OCI-LY1 (cell line): ENCODE measurements at regions not wholly inside any gene's neighbourhood (a gene's known extent, or its start where the extent isn't known, plus 50 kb on each side); places are given as distances from the start of the nearest gene placed in this dataset.

ENCODE experiments used
- EZH2 ChIP-seq: fragments of 200-600 bp; sonication (generic), shearing (Covaris generic); IDR thresholded peaks from 2 replicates; pipeline ENCODE4 v1.8.0; 2017; ENCODE audit warnings: borderline replicate concordance, mixed run types, mild to moderate bottlenecking, antibody characterized with exemption, low read length, moderate library complexity, mixed read lengths
- TF ChIP-seq, protein P1 (sequence below): fragments of 200-600 bp; sonication (generic), shearing (Covaris generic); IDR thresholded peaks from 2 replicates; pipeline ENCODE4 v1.5.1; 2017; ENCODE audit warnings: mild to moderate bottlenecking, antibody characterized with exemption, low read length, moderate library complexity, mixed read lengths

- TF ChIP-seq, protein P1, sequence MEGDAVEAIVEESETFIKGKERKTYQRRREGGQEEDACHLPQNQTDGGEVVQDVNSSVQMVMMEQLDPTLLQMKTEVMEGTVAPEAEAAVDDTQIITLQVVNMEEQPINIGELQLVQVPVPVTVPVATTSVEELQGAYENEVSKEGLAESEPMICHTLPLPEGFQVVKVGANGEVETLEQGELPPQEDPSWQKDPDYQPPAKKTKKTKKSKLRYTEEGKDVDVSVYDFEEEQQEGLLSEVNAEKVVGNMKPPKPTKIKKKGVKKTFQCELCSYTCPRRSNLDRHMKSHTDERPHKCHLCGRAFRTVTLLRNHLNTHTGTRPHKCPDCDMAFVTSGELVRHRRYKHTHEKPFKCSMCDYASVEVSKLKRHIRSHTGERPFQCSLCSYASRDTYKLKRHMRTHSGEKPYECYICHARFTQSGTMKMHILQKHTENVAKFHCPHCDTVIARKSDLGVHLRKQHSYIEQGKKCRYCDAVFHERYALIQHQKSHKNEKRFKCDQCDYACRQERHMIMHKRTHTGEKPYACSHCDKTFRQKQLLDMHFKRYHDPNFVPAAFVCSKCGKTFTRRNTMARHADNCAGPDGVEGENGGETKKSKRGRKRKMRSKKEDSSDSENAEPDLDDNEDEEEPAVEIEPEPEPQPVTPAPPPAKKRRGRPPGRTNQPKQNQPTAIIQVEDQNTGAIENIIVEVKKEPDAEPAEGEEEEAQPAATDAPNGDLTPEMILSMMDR, result no peak
- TF ChIP-seq EZH2, result no peak
Measured at GRCh38 chr13:63120883-63121282, 1705.2 kb upstream of the PCDH20 start.
